PFSK-1 (cell line): ENCODE measurements at regions not wholly inside any gene's neighbourhood (a gene's known extent, or its start where the extent isn't known, plus 50 kb on each side); places are given as distances from the start of the nearest gene placed in this dataset.

ENCODE experiments used
- FOXP2 ChIP-seq: optimal IDR thresholded peaks from 2 replicates; pipeline ENCODE3; 2011; ENCODE audit warnings: borderline replicate concordance, control low read depth, inconsistent platforms; ENCODE audit not compliant: insufficient read depth; ENCODE audit errors: extremely low read length, extremely low read depth
- POLR2AphosphoS5 ChIP-seq: IDR thresholded peaks from 2 replicates; pipeline ENCODE4 v1.6.1; 2012; ENCODE audit warnings: low read depth, mild to moderate bottlenecking, control low read depth, low read length, moderate library complexity
- SIN3A ChIP-seq: IDR thresholded peaks from 2 replicates; pipeline ENCODE4 v1.6.1; 2012; ENCODE audit warnings: mild to moderate bottlenecking, low read length, moderate library complexity, borderline replicate concordance; ENCODE audit not compliant: insufficient read depth
- TAF1 ChIP-seq: IDR thresholded peaks from 2 replicates; pipeline ENCODE4 v1.6.1; 2012; ENCODE audit warnings: low read length, control low read depth, borderline replicate concordance; ENCODE audit not compliant: insufficient read depth
- TF ChIP-seq, protein P1 (sequence below), 2 experiments: IDR thresholded peaks; 2 replicates each; pipeline versions ENCODE4 v1.6.1 to v1.8.0; 2011 to 2012; ENCODE audit warnings: low read depth in 2 of 2, low read length in 2 of 2, control low read depth in 1 of 2, inconsistent platforms in 1 of 2, mild to moderate bottlenecking in 1 of 2, moderate library complexity in 1 of 2; ENCODE audit not compliant: insufficient read depth in 1 of 2

DNA sequence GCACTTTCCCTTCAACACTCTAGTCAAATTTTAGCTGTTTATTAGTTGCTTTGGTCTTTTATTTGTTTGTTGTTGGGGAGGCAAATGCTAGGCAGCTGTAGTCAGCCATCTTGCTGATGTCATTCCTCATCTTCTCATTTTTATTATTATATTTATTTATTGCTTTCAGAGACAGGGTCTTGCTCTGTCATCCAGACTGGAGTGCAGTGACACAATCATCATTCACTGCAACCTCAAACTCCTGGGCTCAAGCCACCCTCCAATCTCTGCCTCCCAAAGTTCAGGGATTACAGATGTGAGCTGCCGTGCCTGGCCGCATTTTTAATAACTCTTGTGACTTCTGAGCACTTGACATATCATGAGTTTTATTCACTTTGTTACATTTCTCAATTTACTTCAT is 441.4 kb downstream of the DIPK2A start:
- TF ChIP-seq POLR2AphosphoS5 (no peak), TAF1 (no peak)

- no peak for TF ChIP-seq FOXP2
- TF ChIP-seq, protein P1, sequence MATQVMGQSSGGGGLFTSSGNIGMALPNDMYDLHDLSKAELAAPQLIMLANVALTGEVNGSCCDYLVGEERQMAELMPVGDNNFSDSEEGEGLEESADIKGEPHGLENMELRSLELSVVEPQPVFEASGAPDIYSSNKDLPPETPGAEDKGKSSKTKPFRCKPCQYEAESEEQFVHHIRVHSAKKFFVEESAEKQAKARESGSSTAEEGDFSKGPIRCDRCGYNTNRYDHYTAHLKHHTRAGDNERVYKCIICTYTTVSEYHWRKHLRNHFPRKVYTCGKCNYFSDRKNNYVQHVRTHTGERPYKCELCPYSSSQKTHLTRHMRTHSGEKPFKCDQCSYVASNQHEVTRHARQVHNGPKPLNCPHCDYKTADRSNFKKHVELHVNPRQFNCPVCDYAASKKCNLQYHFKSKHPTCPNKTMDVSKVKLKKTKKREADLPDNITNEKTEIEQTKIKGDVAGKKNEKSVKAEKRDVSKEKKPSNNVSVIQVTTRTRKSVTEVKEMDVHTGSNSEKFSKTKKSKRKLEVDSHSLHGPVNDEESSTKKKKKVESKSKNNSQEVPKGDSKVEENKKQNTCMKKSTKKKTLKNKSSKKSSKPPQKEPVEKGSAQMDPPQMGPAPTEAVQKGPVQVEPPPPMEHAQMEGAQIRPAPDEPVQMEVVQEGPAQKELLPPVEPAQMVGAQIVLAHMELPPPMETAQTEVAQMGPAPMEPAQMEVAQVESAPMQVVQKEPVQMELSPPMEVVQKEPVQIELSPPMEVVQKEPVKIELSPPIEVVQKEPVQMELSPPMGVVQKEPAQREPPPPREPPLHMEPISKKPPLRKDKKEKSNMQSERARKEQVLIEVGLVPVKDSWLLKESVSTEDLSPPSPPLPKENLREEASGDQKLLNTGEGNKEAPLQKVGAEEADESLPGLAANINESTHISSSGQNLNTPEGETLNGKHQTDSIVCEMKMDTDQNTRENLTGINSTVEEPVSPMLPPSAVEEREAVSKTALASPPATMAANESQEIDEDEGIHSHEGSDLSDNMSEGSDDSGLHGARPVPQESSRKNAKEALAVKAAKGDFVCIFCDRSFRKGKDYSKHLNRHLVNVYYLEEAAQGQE (IDR thresholded peaks at IDR 0.05; ENCODE audit: insufficient read depth in 1 of 2, low read depth in 2 of 2, low read length in 2 of 2), result no peak
- TF ChIP-seq SIN3A, result no peak
- no peak for TF ChIP-seq POLR2AphosphoS5
- no peak for TF ChIP-seq TAF1
Observed at GRCh38 chr3:144415492-144415891, 443.9 kb downstream of the DIPK2A start.

- no peak for TF ChIP-seq POLR2AphosphoS5
- no peak for TF ChIP-seq TAF1
- TF ChIP-seq, protein P1 (IDR thresholded peaks at IDR 0.05; ENCODE audit: insufficient read depth in 1 of 2, low read depth in 2 of 2, low read length in 2 of 2), result no peak
- no peak for TF ChIP-seq FOXP2
- no peak for TF ChIP-seq SIN3A
Observed at GRCh38 chr3:144424606-144425005, 453.0 kb downstream of the DIPK2A start.

- TF ChIP-seq FOXP2, result no peak
- TF ChIP-seq TAF1, result no peak
- TF ChIP-seq, protein P1 (IDR thresholded peaks at IDR 0.05; ENCODE audit: insufficient read depth in 1 of 2, low read depth in 2 of 2, low read length in 2 of 2), result no peak
- TF ChIP-seq POLR2AphosphoS5, result no peak
- no peak for TF ChIP-seq SIN3A
Observed at GRCh38 chr3:144426366-144426765, 454.7 kb downstream of the DIPK2A start.

- TF ChIP-seq POLR2AphosphoS5, result no peak
- no peak for TF ChIP-seq TAF1
- TF ChIP-seq FOXP2, result no peak
Observed at GRCh38 chr3:144426967-144427366, 455.3 kb downstream of the DIPK2A start.

DNA sequence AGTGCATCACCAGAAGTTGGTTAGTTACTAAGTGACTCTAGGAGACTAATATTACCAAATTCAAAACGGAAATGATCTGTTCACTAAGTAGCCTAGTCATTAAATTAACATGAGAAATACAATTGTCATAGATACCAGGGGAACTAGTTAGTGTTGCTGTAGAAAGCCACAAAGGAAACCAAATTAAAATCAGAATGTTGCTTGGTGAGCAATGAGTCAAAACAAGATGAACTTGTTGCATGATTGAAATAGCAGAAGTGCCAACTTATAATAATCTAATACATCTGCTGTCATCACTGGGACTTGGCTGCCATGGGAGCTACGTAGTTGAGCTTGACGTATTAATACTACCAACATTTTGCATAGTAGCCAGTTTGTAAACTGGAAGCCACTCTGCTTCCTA is 458.1 kb downstream of the DIPK2A start:
- TF ChIP-seq TAF1, result no peak
- TF ChIP-seq SIN3A, result no peak
- TF ChIP-seq POLR2AphosphoS5, result no peak
- no peak for TF ChIP-seq FOXP2
- TF ChIP-seq, protein P1 (IDR thresholded peaks at IDR 0.05; ENCODE audit: insufficient read depth in 1 of 2, low read depth in 2 of 2, low read length in 2 of 2), result no peak
